Superior temporal gyrus (tissue), 1 donor: ENCODE measurements at regions not wholly inside any gene's neighbourhood (a gene's known extent, or its start where the extent isn't known, plus 50 kb on each side); places are given as distances from the start of the nearest gene placed in this dataset.
"Not testable (repeated sequence)": the region's sequence is repeated elsewhere in the genome, so short reads cannot be mapped to it uniquely, and the experiment has no call there.

Experiments used
- DNase-seq: peaks from one replicate; pipeline ENCODE4 v3.0.0-alpha.2; 2016; ENCODE audit errors: extremely low spot score

GRCh38 chr5:82494942-82495341, 216.8 kb upstream of the RPS23 start:
- DNase-seq = no peak

- DNase-seq = no peak
Observed at GRCh38 chr5:82493221-82493620, 215.1 kb upstream of the RPS23 start.

- DNase-seq = no peak
Observed at GRCh38 chr5:82491397-82491796, 213.2 kb upstream of the RPS23 start.

GRCh38 chr5:82489683-82490082, 211.5 kb upstream of the RPS23 start:
- no peak for DNase-seq

- DNase-seq = no peak
Observed at GRCh38 chr5:82487131-82487530, 209.0 kb upstream of the RPS23 start.

- DNase-seq = no peak
Observed at GRCh38 chr5:82480331-82480730, 202.2 kb upstream of the RPS23 start.

GRCh38 chr5:82476155-82476554, 198.0 kb upstream of the RPS23 start:
- DNase-seq = no peak

GRCh38 chr5:82473262-82473661, 195.1 kb upstream of the RPS23 start:
- no peak for DNase-seq

- DNase-seq = no peak
Observed at GRCh38 chr5:82470185-82470994, 192.2 kb upstream of the RPS23 start.

- DNase-seq = no peak
Observed at GRCh38 chr5:82466986-82467561, 188.9 kb upstream of the RPS23 start.

GRCh38 chr5:82465235-82465634, 187.1 kb upstream of the RPS23 start:
- no peak for DNase-seq

GRCh38 chr5:82459626-82460025, 181.5 kb upstream of the RPS23 start:
- no peak for DNase-seq

- not testable (repeated sequence) for DNase-seq
Observed at GRCh38 chr5:82455317-82455716, 177.2 kb upstream of the RPS23 start.

- no peak for DNase-seq
Observed at GRCh38 chr5:82448374-82448773, 170.2 kb upstream of the RPS23 start.

- no peak for DNase-seq
Observed at GRCh38 chr5:82447913-82448312, 169.8 kb upstream of the RPS23 start.

- DNase-seq = no peak
Observed at GRCh38 chr5:82446809-82447208, 168.7 kb upstream of the RPS23 start.

- DNase-seq = no peak
Observed at GRCh38 chr5:82445726-82446335, 167.7 kb upstream of the RPS23 start.

GRCh38 chr5:82439750-82440445, 161.7 kb upstream of the RPS23 start:
- no peak for DNase-seq

- not testable (repeated sequence) for DNase-seq
Observed at GRCh38 chr5:82437565-82437964, 159.4 kb upstream of the RPS23 start.

- no peak for DNase-seq
Observed at GRCh38 chr5:82436291-82436690, 158.1 kb upstream of the RPS23 start.

GRCh38 chr5:82434696-82435660, 156.8 kb upstream of the RPS23 start:
- DNase-seq = not testable (repeated sequence)
